IPS-NIHi7 (cell line): ENCODE measurements at regions not wholly inside any gene's neighbourhood (a gene's known extent, or its start where the extent isn't known, plus 50 kb on each side); places are given as distances from the start of the nearest gene placed in this dataset.

Experiments
- DNase-seq: peaks from one replicate; pipeline ENCODE4 v3.0.0; 2012; ENCODE audit warnings: mixed read lengths; ENCODE audit errors: extremely low spot score

DNA sequence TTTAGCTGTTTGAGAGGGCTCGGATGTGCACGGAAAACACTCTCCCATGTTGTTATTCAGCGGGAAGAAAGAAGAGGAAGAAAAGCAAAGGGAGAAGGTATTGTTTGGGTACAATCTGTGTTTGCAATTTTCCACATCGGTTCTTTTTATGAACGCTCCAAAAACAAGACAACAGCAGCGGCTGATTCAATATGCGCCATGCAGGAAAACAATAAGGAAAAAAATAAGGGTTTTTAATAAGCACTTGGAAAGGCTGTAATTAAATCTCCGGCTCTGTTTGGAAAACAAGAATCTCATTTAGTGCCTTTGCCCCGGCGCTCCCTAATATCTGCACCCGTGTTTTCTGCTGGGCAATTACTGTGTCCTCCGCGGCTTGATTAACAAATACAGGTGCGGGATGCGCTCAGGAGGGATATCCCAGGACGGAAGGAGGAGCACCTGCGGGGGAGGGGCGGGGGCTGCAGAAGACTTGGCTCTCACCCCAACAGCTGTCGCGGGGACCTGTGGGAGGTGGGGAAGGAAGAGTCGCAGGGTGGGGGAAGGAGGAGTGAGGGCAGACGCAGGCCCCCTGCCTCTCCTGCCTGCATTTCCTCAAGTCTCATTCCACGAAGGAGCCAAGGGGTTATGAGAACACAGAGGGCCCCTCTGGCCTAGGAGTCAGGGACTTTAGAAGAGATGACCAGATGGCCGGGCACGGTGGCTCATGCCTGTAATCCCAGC lies 181.5 kb upstream of the PODXL start:
- DNase-seq = no peak

GRCh38 chr7:131735101-131735500 lies 178.7 kb upstream of the PODXL start:
- DNase-seq = no peak

- DNase-seq = no peak
Measured at GRCh38 chr7:131733604-131734003, 177.2 kb upstream of the PODXL start.

DNA sequence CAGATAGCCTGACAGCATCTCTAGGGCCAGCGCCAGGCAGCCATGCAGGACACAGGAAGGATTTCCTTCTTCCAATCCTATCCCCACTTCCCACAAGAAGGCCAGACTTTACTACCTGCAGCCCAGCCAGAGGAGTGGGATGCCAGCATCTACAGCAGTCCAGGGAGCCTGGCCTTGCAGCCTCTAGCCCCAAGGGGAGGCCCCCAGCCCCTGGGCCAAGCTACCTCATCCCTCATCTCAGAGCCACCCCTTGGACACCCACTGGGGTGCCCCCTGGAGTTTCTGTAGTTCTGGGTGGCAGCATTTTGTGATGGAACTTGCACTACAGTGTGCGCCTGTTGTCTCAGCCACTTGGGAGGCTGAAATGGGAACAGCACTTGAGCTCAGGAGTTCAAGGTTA lies 170.8 kb upstream of the PODXL start:
- no peak for DNase-seq

GRCh38 chr7:131726686-131727085 lies 170.3 kb upstream of the PODXL start:
- DNase-seq = no peak

- no peak for DNase-seq
Measured at GRCh38 chr7:131726031-131726430, 169.6 kb upstream of the PODXL start.

- no peak for DNase-seq
Measured at GRCh38 chr7:131724776-131725345, 168.4 kb upstream of the PODXL start.

DNA sequence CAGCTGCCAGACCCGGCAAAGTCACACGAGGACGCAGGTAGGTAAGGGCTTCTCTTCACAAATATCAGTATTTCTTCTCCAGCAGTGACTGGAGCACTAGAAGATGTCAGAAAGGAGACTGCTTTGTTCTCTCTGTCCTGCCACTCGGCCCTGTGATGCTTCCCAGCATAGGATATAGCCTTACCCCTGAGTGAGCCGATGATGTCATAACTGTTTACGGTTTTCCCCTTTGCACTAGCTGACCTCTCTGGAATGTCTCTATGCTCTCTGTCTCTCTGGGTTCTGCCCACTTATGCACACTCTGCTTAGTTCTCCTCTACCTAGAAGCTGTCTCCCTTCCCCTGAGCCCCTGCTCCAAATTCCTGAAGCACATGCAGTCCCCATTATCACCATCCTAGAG lies 167.5 kb upstream of the PODXL start:
- peak; percentile 28 for DNase-seq

DNA sequence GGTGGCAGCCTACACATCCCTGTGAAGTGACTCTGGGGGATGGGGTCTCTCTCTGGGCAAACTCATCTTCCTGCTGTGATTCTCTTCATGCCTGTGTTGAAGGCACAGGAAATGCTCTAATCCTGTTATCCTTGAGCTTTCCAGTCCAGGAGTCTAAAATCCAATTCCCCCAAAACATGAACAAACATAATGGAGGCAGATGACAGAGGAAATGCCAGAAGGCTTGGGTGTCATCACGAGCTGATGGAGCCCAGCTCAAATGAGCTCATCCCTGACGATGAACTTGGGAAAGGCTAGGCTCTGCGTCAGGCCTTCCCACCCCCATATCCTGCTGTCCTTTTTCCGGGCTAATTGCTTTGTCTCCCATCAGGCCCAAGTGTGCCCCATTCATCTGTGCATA lies 165.9 kb upstream of the PODXL start:
- DNase-seq = no peak

- no peak for DNase-seq
Measured at GRCh38 chr7:131721660-131722059, 165.2 kb upstream of the PODXL start.

DNA sequence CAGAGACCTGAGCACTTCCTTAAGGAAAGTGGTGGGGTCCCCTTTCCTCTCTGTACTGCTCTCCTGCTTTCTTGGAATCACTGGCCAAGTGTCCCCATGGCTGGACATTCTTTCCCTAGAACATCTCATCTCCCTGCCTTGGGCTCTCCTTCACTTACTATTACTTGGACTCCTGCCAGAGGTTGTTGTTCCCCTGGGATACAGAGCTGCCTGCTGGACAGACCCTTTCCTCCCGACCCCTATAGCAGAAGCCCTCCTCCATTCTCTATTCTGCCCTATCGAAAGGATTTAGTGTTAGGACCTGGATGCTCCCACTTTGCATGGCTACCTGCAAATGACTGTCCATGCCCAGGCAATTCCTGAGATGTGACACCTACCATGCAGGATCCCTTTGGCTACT lies 164.3 kb upstream of the PODXL start:
- no peak for DNase-seq

- DNase-seq = no peak
Measured at GRCh38 chr7:131717181-131717580, 160.8 kb upstream of the PODXL start.

- no peak for DNase-seq
Measured at GRCh38 chr7:131699323-131699722, 142.9 kb upstream of the PODXL start.

DNA sequence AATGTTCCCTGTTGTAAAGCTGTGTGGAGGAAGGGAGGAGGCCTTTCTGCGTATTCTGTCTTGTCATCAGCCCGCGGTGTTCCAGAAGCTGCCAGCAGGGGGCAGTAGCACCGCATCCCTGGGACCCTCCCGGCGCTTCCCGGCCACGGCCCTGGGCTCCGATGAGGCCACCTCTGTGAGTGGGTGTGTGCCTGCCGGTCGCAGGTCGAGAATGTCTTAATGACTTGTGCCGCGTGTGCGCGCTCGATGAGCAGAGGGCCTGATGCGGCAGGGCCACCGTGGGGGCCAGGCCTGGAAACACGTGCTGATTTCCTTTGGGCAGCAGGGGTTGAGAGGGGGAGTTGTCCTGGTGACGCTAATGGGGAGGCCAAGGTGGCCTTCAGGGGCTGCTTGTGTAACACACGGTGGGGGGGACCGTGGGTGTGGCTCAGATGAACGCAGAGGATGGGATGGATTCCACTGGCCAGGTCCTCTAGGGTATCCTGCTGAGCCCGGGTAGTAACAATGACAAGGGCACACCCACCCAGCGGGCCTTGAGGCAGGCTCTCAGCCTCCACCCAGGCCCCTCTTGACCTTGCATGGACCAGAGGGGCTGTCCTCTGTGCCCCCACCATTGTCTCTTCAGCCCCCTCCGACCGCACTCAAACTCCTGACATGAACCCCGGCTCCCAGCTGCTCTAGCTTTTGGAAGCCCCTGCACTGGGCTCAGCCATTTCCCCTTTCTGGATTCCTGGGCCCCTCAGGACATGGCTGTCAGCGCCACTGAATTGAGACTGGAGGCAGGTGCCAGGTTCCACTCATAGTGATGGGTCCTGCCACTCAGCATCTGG lies 135.9 kb upstream of the PODXL start:
- DNase-seq = peak; percentile 92

- no peak for DNase-seq
Measured at GRCh38 chr7:131691454-131692130, 135.2 kb upstream of the PODXL start.

DNA sequence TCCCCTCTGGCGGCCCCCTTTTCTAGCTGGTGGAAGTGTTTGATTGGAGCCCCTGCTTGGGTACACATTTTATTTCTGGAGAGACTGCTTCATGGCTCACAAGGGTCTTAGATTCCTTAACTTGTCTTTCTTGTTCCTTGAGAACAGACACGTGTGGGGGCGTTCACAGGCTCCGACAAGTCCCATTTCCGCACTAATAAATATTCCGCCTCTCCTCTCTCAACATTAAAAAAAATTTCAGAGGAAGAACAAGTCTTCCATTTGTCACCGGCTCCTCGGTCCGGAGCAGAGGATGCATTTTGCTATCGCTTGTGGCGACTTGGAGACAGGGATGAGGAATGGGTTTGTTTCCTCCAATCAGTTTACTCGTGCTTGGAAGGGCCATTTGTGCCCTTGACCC lies 134.0 kb upstream of the PODXL start:
- DNase-seq = no peak

- no peak for DNase-seq
Measured at GRCh38 chr7:131689662-131690234, 133.3 kb upstream of the PODXL start.

GRCh38 chr7:131688738-131689661 lies 132.6 kb upstream of the PODXL start:
- DNase-seq = peak; percentile 97

GRCh38 chr7:131687296-131687695 lies 130.9 kb upstream of the PODXL start:
- no peak for DNase-seq

- no peak for DNase-seq
Measured at GRCh38 chr7:131686833-131687232, 130.4 kb upstream of the PODXL start.
